K562 (cell line): ENCODE measurements at regions not wholly inside any gene's neighbourhood (a gene's known extent, or its start where the extent isn't known, plus 50 kb on each side); places are given as distances from the start of the nearest gene placed in this dataset.

Experiments
- ATAC-seq: fragments of 200-7000 bp; cut with Tn5 transposase; 3 replicates; pipeline ENCODE4 v1.9.1; 2020; ENCODE audit warnings: moderate library complexity
- BruUV-seq: library from RNA; stranded (reverse); fragments of 400-500 nt; replicated peaks from 2 replicates; lab custom pipeline; 2021; lab: Mats Ljungman, UMichigan
- CTCF ChIA-PET: fragments of 300-600 bp; formaldehyde crosslinking; extraction: SDS; loops from one replicate; lab custom pipeline; 2021; ENCODE audit warnings: low intra/inter-chr PET ratio; lab: Yijun Ruan, JAX
- POLR2A ChIA-PET: fragments of 300-600, 350-650 bp; sonication (Branson Sonifier 250); formaldehyde crosslinking; extraction: SDS; loops from one replicate; lab custom pipeline; 2021; ENCODE audit warnings: antibody characterized with exemption, inconsistent platforms; lab: Yijun Ruan, JAX
- DNase-seq, 4 experiments: peaks; one replicate each; pipeline versions ENCODE4 v3.0.0 to v3.0.0-alpha.2; 2011 to 2018; ENCODE audit warnings: low spot score in 3 of 4, mixed read lengths in 3 of 4; ENCODE audit errors: extremely low read depth in 1 of 4
- FAIRE-seq: peaks from 2 replicates; lab custom pipeline; 2011; peaks lifted over from hg19 to GRCh38; lab: Jason Lieb, UNC
- H2AFZ ChIP-seq: 2 replicates; pipeline ENCODE4 v1.6.0; 2011; ENCODE audit warnings: low read depth, low read length, control low read depth, inconsistent platforms
- H3K27ac ChIP-seq: fragments of 200-600 bp; 3 replicates; pipeline ENCODE4 v1.8.0; 2011; ENCODE audit warnings: low read depth, mild to moderate bottlenecking, control low read depth, inconsistent platforms, low read length, moderate library complexity, mixed read lengths; ENCODE audit errors: extremely low read depth
- H3K27me3 ChIP-seq, 2 experiments: fragments of 300-600 bp in 1 of 2; 2 replicates in 1 of 2; 3 replicates in 1 of 2; pipeline versions ENCODE4 v1.6.0 to v1.8.0; 2011; ENCODE audit warnings: inconsistent platforms in 2 of 2, low read length in 2 of 2, mild to moderate bottlenecking in 1 of 2, mixed read lengths in 1 of 2, moderate library complexity in 1 of 2; ENCODE audit not compliant: control insufficient read depth in 2 of 2, insufficient read depth in 2 of 2
- H3K36me3 ChIP-seq: fragments of 300-600 bp; 3 replicates; pipeline ENCODE4 v1.8.0; 2011; ENCODE audit warnings: mild to moderate bottlenecking, low read length, inconsistent platforms; ENCODE audit not compliant: control insufficient read depth, insufficient read depth
- H3K4me1 ChIP-seq, 2 experiments: fragments of 200-600 bp in 1 of 2; replicated peaks in 1 of 2; 2 replicates in 1 of 2; 3 replicates in 1 of 2; pipeline versions ENCODE4 v1.5.1 to v1.8.0; 2011; ENCODE audit warnings: inconsistent platforms in 2 of 2, low read length in 2 of 2, mild to moderate bottlenecking in 1 of 2, mixed read lengths in 1 of 2, moderate library complexity in 1 of 2; ENCODE audit not compliant: control insufficient read depth in 2 of 2, insufficient read depth in 2 of 2
- H3K4me2 ChIP-seq: 2 replicates; pipeline ENCODE4 v1.6.1; 2011; ENCODE audit warnings: low read length, control low read depth, inconsistent platforms, mixed read lengths; ENCODE audit not compliant: insufficient read depth
- H3K4me3 ChIP-seq: fragments of 200-600 bp; sonication (generic), shearing (Covaris generic); 2 replicates; pipeline ENCODE4 v1.5.1; 2016; ENCODE audit warnings: control low read depth, inconsistent platforms
- H3K79me2 ChIP-seq: fragments of 200-600 bp; 3 replicates; pipeline ENCODE4 v1.8.0; 2011; ENCODE audit warnings: low read length, inconsistent platforms; ENCODE audit not compliant: control insufficient read depth, insufficient read depth
- H3K9ac ChIP-seq, 2 experiments: 2 replicates each; pipeline versions ENCODE4 v1.6.0 to v1.6.1; 2011; ENCODE audit warnings: low read depth in 2 of 2, low read length in 2 of 2, control low read depth in 1 of 2, inconsistent platforms in 1 of 2, mild to moderate bottlenecking in 1 of 2, mixed read lengths in 1 of 2; ENCODE audit not compliant: insufficient read depth in 1 of 2
- H3K9me1 ChIP-seq: one replicate; pipeline ENCODE4 v1.6.0; 2011; ENCODE audit warnings: inconsistent platforms, mild to moderate bottlenecking, low read length, moderate library complexity; ENCODE audit not compliant: control insufficient read depth, insufficient read depth
- H3K9me3 ChIP-seq: replicated peaks from 2 replicates; pipeline ENCODE4 v1.5.1; 2011; ENCODE audit warnings: low read depth, low read length, inconsistent platforms; ENCODE audit not compliant: control insufficient read depth, insufficient read depth
- H4K20me1 ChIP-seq: replicated peaks from 2 replicates; pipeline ENCODE4 v1.6.1; 2011; ENCODE audit warnings: low read length, inconsistent platforms, mixed read lengths; ENCODE audit not compliant: control insufficient read depth, insufficient read depth
- CEBPG ChIP-seq, 3 experiments: fragments of 200-800 bp in 1 of 3; sonication (Bioruptor generic) in 1 of 3; sonication (generic) in 1 of 3; formaldehyde crosslinking in 1 of 3; IDR thresholded peaks in 2 of 3; conservative IDR thresholded peaks in 1 of 3; 2 replicates each; pipeline versions ENCODE4 v1.6.1 to v1.8.0; 2016 to 2022; ENCODE audit warnings: missing compliant biosample characterization in 2 of 3, missing genetic modification characterization in 2 of 3, mild to moderate bottlenecking in 1 of 3, missing genetic modification reagents in 1 of 3
- CREM ChIP-seq: IDR thresholded peaks from 2 replicates; pipeline ENCODE4 v1.6.1; 2014; ENCODE audit warnings: antibody characterized with exemption, low read depth
- HMGN3 ChIP-seq: IDR thresholded peaks from 2 replicates; pipeline ENCODE4 v1.6.1; 2011; ENCODE audit warnings: borderline replicate concordance, low read depth, mild to moderate bottlenecking, mixed read lengths, low read length; ENCODE audit not compliant: insufficient read length; ENCODE audit errors: extremely low read depth
- MBD2 ChIP-seq: sonication (generic); IDR thresholded peaks from 2 replicates; pipeline ENCODE4 v1.6.1; 2016; ENCODE audit warnings: low read depth, borderline replicate concordance
- POLR3G ChIP-seq: IDR thresholded peaks from 2 replicates; pipeline ENCODE4 v1.6.1; 2011; ENCODE audit not compliant: insufficient read length, insufficient replicate concordance; ENCODE audit errors: extremely low read depth
- RBFOX2 ChIP-seq: fragments of 200-400 bp; formaldehyde crosslinking; IDR thresholded peaks from 2 replicates; pipeline ENCODE4 v1.6.1; 2017; ENCODE audit warnings: low read depth, mild to moderate bottlenecking, low read length, moderate library complexity
- RNF2 ChIP-seq: sonication (generic); IDR thresholded peaks from 2 replicates; pipeline ENCODE4 v1.6.1; 2016
- SMAD4 ChIP-seq: fragments of 250-450 bp; sonication (Bioruptor Pico); conservative IDR thresholded peaks from 2 replicates; pipeline ENCODE4 v1.8.0; 2021; ENCODE audit warnings: inconsistent platforms, mild to moderate bottlenecking, moderate library complexity
- TBP ChIP-seq: optimal IDR thresholded peaks from 2 replicates; pipeline ENCODE3; 2011; ENCODE audit warnings: low read depth, low read length, improper control_type of control experiment
- TOE1 ChIP-seq, 2 experiments: fragments of 450-650 bp in 1 of 2; sonication (generic) in 1 of 2; formaldehyde crosslinking in 1 of 2; IDR thresholded peaks; 2 replicates each; pipeline versions ENCODE4 v1.7.1 to v1.8.0; 2016 to 2022; ENCODE audit warnings: borderline replicate concordance in 2 of 2, mild to moderate bottlenecking in 2 of 2, antibody characterized with exemption in 1 of 2, inconsistent platforms in 1 of 2, low read depth in 1 of 2, missing genetic modification reagents in 1 of 2, moderate library complexity in 1 of 2
- ZBTB1 ChIP-seq: sonication (generic); formaldehyde crosslinking; IDR thresholded peaks from 2 replicates; pipeline ENCODE4 v1.8.1; 2023; ENCODE audit warnings: missing genetic modification reagents, low read depth, mild to moderate bottlenecking, borderline replicate concordance
- ZC3H8 ChIP-seq: fragments of 450-650 bp; IDR thresholded peaks from 2 replicates; pipeline ENCODE4 v1.6.1; 2017
- ZFPM2 ChIP-seq: fragments of 250-450 bp; sonication (Bioruptor Pico); IDR thresholded peaks from 2 replicates; pipeline ENCODE4 v1.5.1; 2022; ENCODE audit warnings: mild to moderate bottlenecking
- ZNF347 ChIP-seq: fragments of 450-650 bp; formaldehyde crosslinking; IDR thresholded peaks from 2 replicates; pipeline ENCODE4 v1.4.0; 2020; ENCODE audit warnings: low read depth, mild to moderate bottlenecking, moderate library complexity
- ZNF507 ChIP-seq: conservative IDR thresholded peaks from 2 replicates; pipeline ENCODE4 v1.6.1; 2017; ENCODE audit warnings: missing genetic modification characterization, missing compliant biosample characterization
- ZNF778 ChIP-seq: fragments of 450-650 bp; formaldehyde crosslinking; IDR thresholded peaks from 2 replicates; pipeline ENCODE4 v1.4.0; 2020; ENCODE audit warnings: mild to moderate bottlenecking, moderate library complexity
- WGBS: fragments of 100-300 bp; shearing (Covaris generic); methylation state at CpG from one replicate; pipeline ENCODE4 v1.1.6; 2016; ENCODE audit warnings: low coverage, mixed read lengths; ENCODE audit not compliant: insufficient coverage; ENCODE audit errors: missing lambda C conversion rate; 5-methylcytosine and 5-hydroxymethylcytosine counted together
- in situ Hi-C: fragments of 300-500 bp; cut with MboI; formaldehyde crosslinking; loops from 4 replicates; pipeline ENCODE4 v1.15.0; 2018; ENCODE audit warnings: inconsistent platforms, mixed read lengths
- intact Hi-C: fragments of 100-400 bp; cut with micrococcal nuclease; formaldehyde crosslinking; loops from 2 replicates; pipeline ENCODE4 v1.14.2; 2022
- TF ChIP-seq, protein P1 (sequence below): fragments of 250-450 bp; sonication (Bioruptor Pico); IDR thresholded peaks from 2 replicates; pipeline ENCODE4 v1.8.0; 2022; ENCODE audit warnings: moderate library complexity, mild to moderate bottlenecking, inconsistent platforms

DNA sequence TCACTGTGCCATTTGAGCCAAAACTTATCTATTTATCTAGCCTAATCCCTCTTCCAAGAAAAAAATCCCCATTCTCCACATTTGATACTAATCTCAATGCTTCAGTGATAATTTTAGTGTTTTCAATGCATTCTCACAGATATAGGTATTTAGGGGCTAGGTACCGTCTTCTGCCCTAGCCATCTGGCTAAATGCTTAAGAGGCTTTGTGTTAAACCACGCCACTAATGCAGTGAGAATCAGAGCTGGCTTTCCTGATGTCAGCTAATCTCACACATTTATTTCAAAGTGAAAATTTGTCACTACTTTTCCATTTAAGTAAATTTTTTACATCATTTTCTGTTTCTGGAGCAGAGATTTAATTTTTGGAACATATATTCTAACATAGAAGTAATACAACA, 479.7 kb downstream of the MAN2A1 start (continued):
- TF ChIP-seq ZFPM2 (CRISPR knock-in tag) (no peak), HMGN3 (no peak), RBFOX2 (no peak), CREM (no peak), ZBTB1 (no peak), ZNF778 (no peak), ZC3H8 (no peak)
- TF ChIP-seq, protein P1, sequence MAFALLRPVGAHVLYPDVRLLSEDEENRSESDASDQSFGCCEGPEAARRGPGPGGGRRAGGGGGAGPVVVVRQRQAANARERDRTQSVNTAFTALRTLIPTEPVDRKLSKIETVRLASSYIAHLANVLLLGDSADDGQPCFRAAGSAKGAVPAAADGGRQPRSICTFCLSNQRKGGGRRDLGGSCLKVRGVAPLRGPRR (CRISPR knock-in tag), result no peak

DNA sequence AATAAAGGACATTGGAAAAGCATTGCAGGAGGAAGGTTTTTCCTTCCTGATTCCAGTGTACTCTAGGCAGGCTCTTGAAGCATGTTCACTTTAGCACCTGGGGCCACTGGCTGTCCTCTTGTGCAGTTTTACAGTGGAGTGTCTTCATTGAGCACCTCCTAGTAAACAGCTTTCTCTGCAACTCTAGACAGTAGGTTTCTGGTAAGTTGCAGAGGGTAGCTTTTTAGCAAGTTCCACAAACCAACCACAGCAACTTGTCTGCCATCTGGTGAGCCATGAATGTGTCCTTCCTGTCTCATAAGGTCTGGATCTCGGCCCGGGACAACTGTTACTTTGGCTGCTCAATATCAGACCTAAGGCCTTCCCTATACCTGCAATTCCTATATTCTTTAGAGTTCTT, 488.0 kb downstream of the MAN2A1 start:
- DNase-seq (no peak), ATAC-seq (no peak), FAIRE-seq (no peak)
- Histone ChIP-seq H3K4me1 (no peaks in the 10 kb centered on the region), H3K4me2 (no peak overlapping the region), H3K36me3 (no peaks in the 10 kb centered on the region), H3K9ac (no peak overlapping the region), H2AFZ (no peak overlapping the region), H3K9me1 (no peaks in the 10 kb centered on the region), H3K27ac (no peak overlapping the region), H3K79me2 (no peaks in the 10 kb centered on the region), H3K4me3 (no peak overlapping the region), H3K27me3 (no peaks in the 10 kb centered on the region), H4K20me1 (no peaks in the 10 kb centered on the region), H3K9me3 (no peaks in the 10 kb centered on the region; the same call in none of the 2 replicates)
- CTCF ChIA-PET, result no interaction called here
- intact Hi-C loops, result no loop called here
- WGBS, result 0% methylated on average over 2 of the region's 2 CpGs
- TF ChIP-seq POLR3G (no peak), TBP (no peak), ZNF347 (CRISPR knock-in tag) (no peak), MBD2 (no peak), ZNF507 (tag) (no peak), RNF2 (no peak), SMAD4 (CRISPR knock-in tag) (no peak), CEBPG (CRISPR knock-in tag; IDR thresholded peaks at IDR 0.05) (no peak), CEBPG (tag; conservative IDR thresholded peaks at IDR 0.05 in 1 of 2, IDR thresholded peaks at IDR 0.05 in 1 of 2) (no peak), TOE1 (IDR thresholded peaks at IDR 0.05; ENCODE audit: borderline replicate concordance) (no peak), TOE1 (CRISPR knock-in tag; IDR thresholded peaks at IDR 0.05; ENCODE audit: borderline replicate concordance, low read depth) (no peak)
- in situ Hi-C loops, result no loop called here
- BruUV-seq, result no TSS peak
- POLR2A ChIA-PET, result no interaction called here
